ENCODE measurements at regions not wholly inside any gene's neighbourhood (a gene's known extent, or its start where the extent isn't known, plus 50 kb on each side); places are given as distances from the start of the nearest gene placed in this dataset.

- DNase-seq (ENCODE audit: low read depth, low spot score): no peak
- H3K4me3 ChIP-seq (ENCODE audit: low read depth, low read length): no peak overlapping the region
- no peak for TF ChIP-seq CTCF (IDR thresholded peaks at IDR 0.05; ENCODE audit: low read depth, low read length)
- in situ Hi-C loops (cut with HindIII; ENCODE audit: low sequenced_read_pairs): no loop called here
Measured at GRCh38 chr18:60110836-60111235, 211.0 kb downstream of the PMAIP1 start.

DNA sequence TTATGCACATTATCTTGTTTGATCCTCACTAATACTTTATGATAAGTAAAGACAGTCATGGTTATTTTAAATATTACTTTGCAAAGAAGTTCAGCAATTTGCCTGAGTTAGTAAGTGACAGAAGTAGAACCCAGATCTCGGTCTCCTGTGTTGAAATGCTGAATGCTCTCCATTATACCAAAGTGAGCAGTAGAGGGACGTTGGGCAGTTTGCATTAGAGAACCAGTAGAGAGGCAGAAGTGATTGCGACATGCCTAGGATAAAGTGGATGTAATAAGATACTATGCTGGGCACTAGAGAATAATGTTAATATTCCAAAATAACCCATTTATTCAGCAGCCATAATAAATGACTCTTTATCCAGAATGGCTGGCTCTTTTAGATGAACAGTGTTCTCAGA, 201.0 kb downstream of the PMAIP1 start:
- no peak overlapping the region for H3K4me3 ChIP-seq (ENCODE audit: low read depth, low read length)
- DNase-seq (ENCODE audit: low read depth, low spot score): no peak
- in situ Hi-C loops (cut with HindIII; ENCODE audit: low sequenced_read_pairs): no loop called here
- TF ChIP-seq CTCF (IDR thresholded peaks at IDR 0.05; ENCODE audit: low read depth, low read length): no peak

- TF ChIP-seq CTCF (IDR thresholded peaks at IDR 0.05; ENCODE audit: low read depth, low read length): no peak
- in situ Hi-C loops (cut with HindIII; ENCODE audit: low sequenced_read_pairs): no loop called here
- no peak overlapping the region for H3K4me3 ChIP-seq (ENCODE audit: low read depth, low read length)
- DNase-seq (ENCODE audit: low read depth, low spot score): no peak
Measured at GRCh38 chr18:60099709-60100108, 199.9 kb downstream of the PMAIP1 start.

GRCh38 chr18:60096428-60096827, 196.6 kb downstream of the PMAIP1 start:
- no peak for TF ChIP-seq CTCF (IDR thresholded peaks at IDR 0.05; ENCODE audit: low read depth, low read length)
- in situ Hi-C loops (cut with HindIII; ENCODE audit: low sequenced_read_pairs): no loop called here
- DNase-seq (ENCODE audit: low read depth, low spot score): no peak
- H3K4me3 ChIP-seq (ENCODE audit: low read depth, low read length): no peak overlapping the region

DNA sequence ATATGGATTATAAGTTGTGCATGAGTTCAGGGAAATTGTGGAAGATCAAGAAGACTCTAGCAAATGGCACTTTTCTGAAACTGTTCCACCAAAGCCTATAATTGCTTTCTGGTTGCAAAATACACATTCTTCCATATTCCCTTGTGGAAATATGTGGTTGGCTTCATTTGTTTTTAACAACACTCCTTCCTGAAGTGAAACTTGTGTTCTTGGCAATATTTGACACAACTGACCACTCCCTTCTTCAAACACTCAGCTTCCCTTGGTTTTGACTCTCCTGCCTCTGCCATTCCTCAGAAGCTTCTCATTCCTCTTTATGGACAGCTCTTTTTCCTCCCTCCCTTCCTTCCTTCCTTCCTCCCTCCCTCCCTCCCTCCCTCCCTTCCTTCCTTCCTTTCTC, 192.3 kb downstream of the PMAIP1 start:
- no peak for TF ChIP-seq CTCF (IDR thresholded peaks at IDR 0.05; ENCODE audit: low read depth, low read length)
- in situ Hi-C loops (cut with HindIII; ENCODE audit: low sequenced_read_pairs): no loop called here
- no peak overlapping the region for H3K4me3 ChIP-seq (ENCODE audit: low read depth, low read length)
- DNase-seq (ENCODE audit: low read depth, low spot score): no peak

- H3K4me3 ChIP-seq (ENCODE audit: low read depth, low read length): no peak overlapping the region
- peak; percentile 2 for TF ChIP-seq CTCF (IDR thresholded peaks at IDR 0.05; ENCODE audit: low read depth, low read length)
- in situ Hi-C loops (cut with HindIII; ENCODE audit: low sequenced_read_pairs): no loop called here
- no peak for DNase-seq (ENCODE audit: low read depth, low spot score)
Measured at GRCh38 chr18:60090170-60090569, 190.4 kb downstream of the PMAIP1 start.

GRCh38 chr18:60082790-60083189, 183.0 kb downstream of the PMAIP1 start:
- no peak overlapping the region for H3K4me3 ChIP-seq (ENCODE audit: low read depth, low read length)
- in situ Hi-C loops (cut with HindIII; ENCODE audit: low sequenced_read_pairs): no loop called here

More at GRCh38 chr18:60082790-60083189, 183.0 kb downstream of the PMAIP1 start:
- DNase-seq (ENCODE audit: low read depth, low spot score): peak; percentile 45
- TF ChIP-seq CTCF (IDR thresholded peaks at IDR 0.05; ENCODE audit: low read depth, low read length): no peak
